K562 (cell line): ENCODE measurements at regions not wholly inside any gene's neighbourhood (a gene's known extent, or its start where the extent isn't known, plus 50 kb on each side); places are given as distances from the start of the nearest gene placed in this dataset.

Source experiments
- EP300 ChIP-seq: IDR thresholded peaks from 2 replicates; pipeline ENCODE4 v1.6.1; 2012; ENCODE audit warnings: low read length, improper control_type of control experiment
- L3MBTL2 ChIP-seq: fragments of 450-650 bp; IDR thresholded peaks from 2 replicates; pipeline ENCODE4 v1.6.1; 2016; ENCODE audit warnings: mild to moderate bottlenecking, moderate library complexity
- MYC ChIP-seq, 2 experiments: fragments of 250-450 bp in 1 of 2; sonication (Bioruptor Pico) in 1 of 2; IDR thresholded peaks; 2 replicates each; pipeline versions ENCODE4 v1.5.1 to v1.6.1; 2012 to 2021; ENCODE audit warnings: low read depth in 2 of 2, borderline replicate concordance in 1 of 2, improper control_type of control experiment in 1 of 2, low read length in 1 of 2, mild to moderate bottlenecking in 1 of 2, moderate library complexity in 1 of 2
- RBBP5 ChIP-seq: fragments of 200-600 bp; sonication (generic); IDR thresholded peaks from 2 replicates; pipeline ENCODE4 v1.6.1; 2012; ENCODE audit warnings: borderline replicate concordance, mild to moderate bottlenecking, low read length, control low read depth, inconsistent platforms; ENCODE audit not compliant: insufficient read depth, poor library complexity, severe bottlenecking
- SP2 ChIP-seq: IDR thresholded peaks from 2 replicates; pipeline ENCODE4 v1.6.1; 2011; ENCODE audit warnings: mild to moderate bottlenecking, low read depth, low read length, moderate library complexity; ENCODE audit not compliant: poor library complexity, severe bottlenecking; ENCODE audit errors: extremely low read depth
- SRF ChIP-seq, 2 experiments: fragments of 250-450, 450-650 bp in 1 of 2; sonication (Bioruptor Pico) in 1 of 2; sonication (generic) in 1 of 2; formaldehyde crosslinking; IDR thresholded peaks; 2 replicates each; pipeline versions ENCODE4 v1.5.0 to v1.5.1; 2020 to 2022; ENCODE audit warnings: mild to moderate bottlenecking in 1 of 2, missing genetic modification reagents in 1 of 2
- STAT5B ChIP-seq: fragments of 250-450 bp; sonication (Bioruptor Pico); IDR thresholded peaks from 2 replicates; pipeline ENCODE4 v1.8.0; 2021; ENCODE audit warnings: mild to moderate bottlenecking, inconsistent platforms
- TEAD4 ChIP-seq, 2 experiments: sonication (generic) in 1 of 2; formaldehyde crosslinking in 1 of 2; IDR thresholded peaks; 2 replicates each; pipeline versions ENCODE4 v1.6.1 to v1.8.0; 2012 to 2022; ENCODE audit warnings: borderline replicate concordance in 1 of 2, inconsistent platforms in 1 of 2, low read length in 1 of 2, mild to moderate bottlenecking in 1 of 2, missing genetic modification reagents in 1 of 2
- ZBTB8A ChIP-seq: fragments of 450-650 bp; IDR thresholded peaks from 2 replicates; pipeline ENCODE4 v1.6.1; 2018; ENCODE audit warnings: mild to moderate bottlenecking, moderate library complexity; ENCODE audit not compliant: partially characterized antibody
- ZNF124 ChIP-seq: sonication (generic); formaldehyde crosslinking; IDR thresholded peaks from 2 replicates; pipeline ENCODE4 v1.8.1; 2022; ENCODE audit warnings: missing genetic modification reagents
- ZNF274 ChIP-seq: IDR thresholded peaks from 2 replicates; pipeline ENCODE4 v1.6.1; 2011; ENCODE audit warnings: low read depth, mild to moderate bottlenecking, low read length, moderate library complexity, borderline replicate concordance
- ZNF551 ChIP-seq: fragments of 250-450 bp; sonication (Bioruptor Pico); IDR thresholded peaks from 2 replicates; pipeline ENCODE4 v1.5.0; 2021; ENCODE audit warnings: mild to moderate bottlenecking, moderate library complexity
- ZSCAN29 ChIP-seq: fragments of 450-650 bp; IDR thresholded peaks from 2 replicates; pipeline ENCODE4 v1.6.1; 2017

DNA sequence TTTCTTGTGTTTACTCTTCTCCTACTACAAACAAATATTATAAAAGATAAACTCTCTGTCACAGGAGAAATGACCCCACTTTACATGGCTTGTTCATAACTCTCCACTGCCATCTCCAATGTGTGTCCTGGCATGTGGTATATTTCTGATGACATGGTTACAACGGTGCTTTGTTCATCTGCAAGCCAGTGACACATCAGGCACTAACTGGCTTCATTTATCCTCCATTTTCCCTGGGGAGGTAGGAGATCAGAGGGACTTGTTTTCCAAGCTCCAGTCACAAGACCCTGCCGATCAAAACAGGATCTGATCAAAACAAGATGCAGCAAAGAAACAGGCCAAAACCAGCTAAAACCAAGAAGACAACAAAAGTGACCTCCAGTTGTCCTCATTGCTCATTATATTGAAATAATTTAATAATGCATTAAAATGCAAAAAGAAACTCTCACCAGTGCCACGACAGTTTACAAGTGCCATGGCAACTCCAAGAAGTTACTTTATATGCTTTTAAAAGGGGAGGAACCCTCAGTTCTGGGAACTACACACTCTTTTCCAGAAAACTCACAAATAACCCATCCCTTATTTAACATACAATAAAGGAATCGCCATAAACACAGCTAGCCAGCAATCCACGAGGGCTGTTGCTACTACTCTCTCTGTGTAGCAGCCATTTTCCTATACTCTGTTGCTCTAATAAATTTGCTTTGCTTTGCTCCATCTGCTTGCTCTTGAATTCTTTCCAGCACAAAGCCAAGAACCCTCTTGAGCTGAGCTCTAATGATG is 224.2 kb downstream of the XPNPEP1 start:
- no peak for TF ChIP-seq TEAD4 (IDR thresholded peaks at IDR 0.05; ENCODE audit: low read length)
- no peak for TF ChIP-seq TEAD4 (CRISPR knock-in tag; IDR thresholded peaks at IDR 0.05; ENCODE audit: borderline replicate concordance)
- no peak for TF ChIP-seq RBBP5
- no peak for TF ChIP-seq ZNF274
- no peak for TF ChIP-seq MYC (IDR thresholded peaks at IDR 0.05; ENCODE audit: low read depth, low read length)
- TF ChIP-seq MYC (CRISPR knock-in tag; IDR thresholded peaks at IDR 0.05; ENCODE audit: borderline replicate concordance, low read depth) = no peak
- no peak for TF ChIP-seq ZNF551 (CRISPR knock-in tag)
- no peak for TF ChIP-seq ZNF124 (CRISPR knock-in tag)
- TF ChIP-seq ZBTB8A = no peak
- TF ChIP-seq STAT5B (CRISPR knock-in tag) = no peak
- TF ChIP-seq EP300 = no peak
- no peak for TF ChIP-seq L3MBTL2
- no peak for TF ChIP-seq SRF (CRISPR knock-in tag; IDR thresholded peaks at IDR 0.05)
- no peak for TF ChIP-seq ZSCAN29
- TF ChIP-seq SP2 = no peak
